ENCODE measurements at regions not wholly inside any gene's neighbourhood (a gene's known extent, or its start where the extent isn't known, plus 50 kb on each side); places are given as distances from the start of the nearest gene placed in this dataset.

DNA sequence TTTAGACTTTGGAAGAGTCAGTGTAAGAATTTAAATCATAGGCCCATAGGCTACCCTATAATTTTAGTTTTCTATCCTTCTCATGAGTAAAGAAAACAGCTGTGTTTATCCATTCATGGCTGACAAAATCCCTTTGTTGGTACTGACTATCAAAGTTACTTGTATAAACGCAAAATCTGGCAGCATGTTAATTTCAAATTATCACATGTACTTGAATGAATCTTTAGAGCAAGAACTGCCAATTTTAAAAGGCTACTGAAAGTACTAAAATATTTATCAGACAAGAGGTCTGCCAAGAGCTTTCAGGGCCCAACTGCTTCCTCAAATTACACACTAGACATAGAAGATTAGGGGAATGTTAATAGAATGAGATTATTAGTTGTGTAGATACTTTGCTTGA is 66.6 kb downstream of the MYL12B start:
- no peak overlapping the region for H3K4me3 ChIP-seq (ENCODE audit: low read depth, poor library complexity, severe bottlenecking)
- intact Hi-C loops (cut with DNase I; ENCODE audit: low total_unique reads), result no loop called here
- WGBS, 2 donors, result 50 to 55% methylated on average over 1 of the region's 1 CpG
- no peak for DNase-seq (ENCODE audit: low spot score in 2 of 2)
- TF ChIP-seq, protein P1, sequence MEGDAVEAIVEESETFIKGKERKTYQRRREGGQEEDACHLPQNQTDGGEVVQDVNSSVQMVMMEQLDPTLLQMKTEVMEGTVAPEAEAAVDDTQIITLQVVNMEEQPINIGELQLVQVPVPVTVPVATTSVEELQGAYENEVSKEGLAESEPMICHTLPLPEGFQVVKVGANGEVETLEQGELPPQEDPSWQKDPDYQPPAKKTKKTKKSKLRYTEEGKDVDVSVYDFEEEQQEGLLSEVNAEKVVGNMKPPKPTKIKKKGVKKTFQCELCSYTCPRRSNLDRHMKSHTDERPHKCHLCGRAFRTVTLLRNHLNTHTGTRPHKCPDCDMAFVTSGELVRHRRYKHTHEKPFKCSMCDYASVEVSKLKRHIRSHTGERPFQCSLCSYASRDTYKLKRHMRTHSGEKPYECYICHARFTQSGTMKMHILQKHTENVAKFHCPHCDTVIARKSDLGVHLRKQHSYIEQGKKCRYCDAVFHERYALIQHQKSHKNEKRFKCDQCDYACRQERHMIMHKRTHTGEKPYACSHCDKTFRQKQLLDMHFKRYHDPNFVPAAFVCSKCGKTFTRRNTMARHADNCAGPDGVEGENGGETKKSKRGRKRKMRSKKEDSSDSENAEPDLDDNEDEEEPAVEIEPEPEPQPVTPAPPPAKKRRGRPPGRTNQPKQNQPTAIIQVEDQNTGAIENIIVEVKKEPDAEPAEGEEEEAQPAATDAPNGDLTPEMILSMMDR (IDR thresholded peaks at IDR 0.05), result no peak
- TF ChIP-seq POLR2A (IDR thresholded peaks at IDR 0.05), result no peak

DNA sequence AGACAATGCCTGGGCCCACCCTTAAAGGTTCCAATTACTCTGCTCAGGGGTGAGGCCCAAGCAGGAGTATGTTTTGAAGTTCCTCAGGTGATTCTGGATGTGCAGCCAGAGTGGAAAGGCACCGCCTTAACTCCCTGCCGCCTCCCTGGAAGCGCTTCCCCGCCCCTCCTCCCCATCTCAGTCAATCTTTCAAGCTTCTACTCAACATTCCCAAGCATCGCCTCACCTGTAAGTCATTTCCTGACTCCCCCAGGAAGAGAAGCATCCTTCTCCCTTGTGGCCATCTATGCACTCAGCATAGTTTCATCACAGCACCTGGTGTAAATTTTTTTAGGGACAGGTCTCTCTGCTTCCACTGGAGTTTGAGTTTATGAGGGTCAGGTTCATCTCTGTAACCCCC is 67.5 kb downstream of the MYL12B start:
- 84 to 86% methylated on average over 5 of the region's 5 CpGs for WGBS, 2 donors
- TF ChIP-seq, protein P1 (IDR thresholded peaks at IDR 0.05), result no peak
- TF ChIP-seq POLR2A (IDR thresholded peaks at IDR 0.05), result no peak
- no peak overlapping the region for H3K4me3 ChIP-seq (ENCODE audit: low read depth, poor library complexity, severe bottlenecking)
- DNase-seq (ENCODE audit: low spot score in 2 of 2), result no peak
- intact Hi-C loops (cut with DNase I; ENCODE audit: low total_unique reads), result no loop called here

DNA sequence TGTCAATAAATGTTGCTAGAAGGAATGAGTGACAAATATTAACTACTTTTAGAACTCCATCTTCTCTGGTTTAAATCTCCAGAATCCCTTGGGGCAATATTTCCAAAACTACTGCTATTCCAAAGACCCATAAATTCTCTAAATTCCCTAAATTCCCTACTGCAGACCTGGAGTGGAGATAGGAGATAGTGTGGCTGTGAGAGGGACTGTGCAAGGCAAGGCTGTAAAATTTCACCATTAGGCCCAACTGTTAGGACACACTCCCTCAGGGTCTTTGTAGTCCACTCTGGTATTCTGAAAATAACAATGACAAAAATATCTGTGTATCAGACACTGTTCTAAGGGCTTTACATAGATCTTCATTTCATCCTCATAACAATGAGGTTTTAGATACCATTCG is 67.9 kb downstream of the MYL12B start:
- intact Hi-C loops (cut with DNase I; ENCODE audit: low total_unique reads), result no loop called here
- DNase-seq (ENCODE audit: low spot score in 2 of 2), result no peak
- 89 to 97% methylated on average over 1 of the region's 1 CpG for WGBS, 2 donors
- TF ChIP-seq, protein P1 (IDR thresholded peaks at IDR 0.05), result no peak
- TF ChIP-seq POLR2A (IDR thresholded peaks at IDR 0.05), result no peak
- no peak overlapping the region for H3K4me3 ChIP-seq (ENCODE audit: low read depth, poor library complexity, severe bottlenecking)

DNA sequence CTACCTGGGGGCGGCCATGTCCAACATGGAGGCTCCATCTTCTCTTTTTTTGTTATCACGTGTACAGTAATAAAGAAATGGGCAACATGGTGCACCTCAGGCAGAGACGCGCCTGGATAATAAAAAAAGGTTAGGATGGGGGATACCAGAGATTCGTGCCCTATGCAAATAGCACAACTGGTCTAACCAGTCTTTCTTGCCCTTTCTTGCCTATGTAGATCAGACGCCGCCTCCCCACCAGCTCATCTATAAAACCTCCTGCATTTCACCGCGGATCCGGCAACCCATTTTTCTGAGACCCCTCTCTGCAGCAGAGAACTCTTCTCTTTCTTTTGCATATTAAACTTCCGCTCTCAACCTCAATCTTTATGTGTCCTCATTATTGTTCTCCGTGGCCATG is 68.7 kb downstream of the MYL12B start:
- intact Hi-C loops (cut with DNase I; ENCODE audit: low total_unique reads), result no loop called here
- H3K4me3 ChIP-seq (ENCODE audit: low read depth, poor library complexity, severe bottlenecking), result no peak overlapping the region
- TF ChIP-seq, protein P1 (IDR thresholded peaks at IDR 0.05), result no peak
- no peak for TF ChIP-seq POLR2A (IDR thresholded peaks at IDR 0.05)
- WGBS, 2 donors, result 56% methylated on average over 12 of the region's 12 CpGs
- no peak for DNase-seq (ENCODE audit: low spot score in 2 of 2)

DNA sequence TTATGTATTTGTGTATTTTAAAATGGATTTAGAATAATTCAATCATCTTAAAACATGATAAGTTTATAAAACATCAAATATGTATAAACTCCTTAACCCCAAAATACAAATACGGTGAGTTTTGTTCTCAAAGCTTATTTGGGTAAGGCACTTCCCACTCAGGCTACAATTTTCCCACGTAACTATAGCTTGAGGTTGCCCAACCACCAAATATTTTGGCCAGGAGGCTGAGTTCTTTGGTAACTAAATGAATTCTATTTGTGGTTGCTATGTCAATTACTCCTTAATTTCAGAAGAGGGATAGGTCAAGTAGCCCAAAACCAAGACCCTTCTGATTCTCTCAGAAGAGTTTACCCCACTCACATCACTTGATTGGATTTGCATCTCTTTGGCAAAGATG is 70.4 kb downstream of the MYL12B start:
- no peak overlapping the region for H3K4me3 ChIP-seq (ENCODE audit: low read depth, poor library complexity, severe bottlenecking)
- WGBS, 2 donors, result 69 to 74% methylated on average over 2 of the region's 2 CpGs
- TF ChIP-seq, protein P1 (IDR thresholded peaks at IDR 0.05), result no peak
- no peak for TF ChIP-seq POLR2A (IDR thresholded peaks at IDR 0.05)
- intact Hi-C loops (cut with DNase I; ENCODE audit: low total_unique reads), result no loop called here
- no peak for DNase-seq (ENCODE audit: low spot score in 2 of 2)

DNA sequence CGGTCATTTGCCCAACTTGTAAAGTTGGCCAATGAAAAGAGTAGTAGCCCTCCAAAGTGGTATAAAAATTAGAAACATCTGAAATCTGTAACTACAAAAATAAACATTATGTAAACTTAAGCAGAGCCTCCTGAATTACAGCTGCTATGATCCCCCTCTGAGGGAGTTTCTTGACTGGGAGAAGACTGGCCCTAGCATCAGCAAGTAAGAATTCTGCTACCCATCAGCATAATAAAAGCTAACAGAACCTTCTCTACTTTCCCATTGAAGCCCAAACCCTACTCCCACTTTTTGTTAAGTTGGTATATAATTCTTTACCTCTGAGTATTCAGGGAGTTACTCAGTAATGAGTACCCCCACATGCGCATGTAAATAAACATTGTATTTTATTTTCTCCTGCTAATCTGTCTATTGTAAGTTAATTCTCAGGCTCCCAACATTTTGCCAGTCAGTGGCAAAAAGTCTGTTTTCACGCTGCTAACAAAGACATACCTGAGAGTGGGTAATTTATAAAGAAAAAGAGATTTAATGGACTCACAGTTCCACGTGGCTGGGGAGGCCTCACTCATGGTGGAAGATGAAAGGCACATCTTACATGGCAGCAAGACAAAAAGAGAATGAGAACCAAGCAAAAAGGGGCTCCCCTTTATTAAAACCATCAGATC is 71.3 kb downstream of the MYL12B start:
- intact Hi-C loops (cut with DNase I; ENCODE audit: low total_unique reads), result no loop called here
- no peak overlapping the region for H3K4me3 ChIP-seq (ENCODE audit: low read depth, poor library complexity, severe bottlenecking)
- TF ChIP-seq POLR2A (IDR thresholded peaks at IDR 0.05), result no peak
- TF ChIP-seq, protein P1 (IDR thresholded peaks at IDR 0.05), result no peak
- WGBS, 2 donors, result 79 to 85% methylated on average over 4 of the region's 4 CpGs
- DNase-seq (ENCODE audit: low spot score in 2 of 2), result no peak

Data from lower leg skin (tissue), 4 donors.